Body of pancreas (tissue), 4 donors: ENCODE measurements at regions not wholly inside any gene's neighbourhood (a gene's known extent, or its start where the extent isn't known, plus 50 kb on each side); places are given as distances from the start of the nearest gene placed in this dataset.

Source experiments
- POLR2A ChIP-seq, 3 donors: fragments of 450-650 bp; IDR thresholded peaks; one replicate each; pipeline ENCODE4 v1.6.1; 2016; ENCODE audit warnings: antibody characterized with exemption in 3 of 3, mild to moderate bottlenecking in 2 of 3
- TF ChIP-seq, protein P1 (sequence below), 7 experiments: fragments of 450-650 bp in 4 of 7; fragments of 200-600 bp in 3 of 7; sonication (generic) in 3 of 7; IDR thresholded peaks; one replicate each; pipeline ENCODE4 v1.5.1; 2016 to 2019; ENCODE audit warnings: antibody characterized with exemption in 7 of 7

GRCh38 chr14:25134184-25134583, 84.2 kb upstream of the STXBP6 start:
- no peak for TF ChIP-seq POLR2A (IDR thresholded peaks at IDR 0.05)
- TF ChIP-seq, protein P1, sequence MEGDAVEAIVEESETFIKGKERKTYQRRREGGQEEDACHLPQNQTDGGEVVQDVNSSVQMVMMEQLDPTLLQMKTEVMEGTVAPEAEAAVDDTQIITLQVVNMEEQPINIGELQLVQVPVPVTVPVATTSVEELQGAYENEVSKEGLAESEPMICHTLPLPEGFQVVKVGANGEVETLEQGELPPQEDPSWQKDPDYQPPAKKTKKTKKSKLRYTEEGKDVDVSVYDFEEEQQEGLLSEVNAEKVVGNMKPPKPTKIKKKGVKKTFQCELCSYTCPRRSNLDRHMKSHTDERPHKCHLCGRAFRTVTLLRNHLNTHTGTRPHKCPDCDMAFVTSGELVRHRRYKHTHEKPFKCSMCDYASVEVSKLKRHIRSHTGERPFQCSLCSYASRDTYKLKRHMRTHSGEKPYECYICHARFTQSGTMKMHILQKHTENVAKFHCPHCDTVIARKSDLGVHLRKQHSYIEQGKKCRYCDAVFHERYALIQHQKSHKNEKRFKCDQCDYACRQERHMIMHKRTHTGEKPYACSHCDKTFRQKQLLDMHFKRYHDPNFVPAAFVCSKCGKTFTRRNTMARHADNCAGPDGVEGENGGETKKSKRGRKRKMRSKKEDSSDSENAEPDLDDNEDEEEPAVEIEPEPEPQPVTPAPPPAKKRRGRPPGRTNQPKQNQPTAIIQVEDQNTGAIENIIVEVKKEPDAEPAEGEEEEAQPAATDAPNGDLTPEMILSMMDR (IDR thresholded peaks at IDR 0.05), result no peak
